ENCODE measurements at regions not wholly inside any gene's neighbourhood (a gene's known extent, or its start where the extent isn't known, plus 50 kb on each side); places are given as distances from the start of the nearest gene placed in this dataset.

GRCh38 chr6:37559050-37559449, 59.4 kb upstream of the CCDC167 start:
- H2AFZ ChIP-seq (ENCODE audit: low read depth, low read length): no peak overlapping the region

DNA sequence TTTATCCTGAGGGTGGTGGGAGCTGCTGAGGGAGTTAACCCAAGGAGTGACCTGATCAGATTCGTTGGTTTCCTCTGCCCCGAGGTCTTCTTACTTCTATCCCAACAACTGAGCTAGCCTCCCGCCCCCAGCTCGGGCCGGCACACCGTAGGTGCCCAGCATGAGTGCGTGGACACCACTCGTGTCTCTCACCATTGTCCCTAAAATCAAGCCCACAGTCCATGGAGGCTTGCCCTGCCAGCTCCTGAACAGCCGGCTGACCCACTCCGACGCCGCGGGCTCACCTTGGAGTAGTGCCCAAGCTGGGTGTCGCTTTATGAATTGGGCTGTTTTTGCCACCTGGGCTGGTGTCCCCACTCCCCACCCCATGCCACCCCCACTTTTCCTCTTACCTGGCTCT, 59.0 kb upstream of the CCDC167 start:
- H3K4me2 ChIP-seq (ENCODE audit: low read length): no peak overlapping the region
- H3K27ac ChIP-seq (ENCODE audit: low read length): no peak overlapping the region
- no peak overlapping the region for H3K9ac ChIP-seq (ENCODE audit: low read length)
- H3K79me2 ChIP-seq (replicated peaks; ENCODE audit: insufficient read depth, low read length): no peaks in the 10 kb centered on the region
- H3K9me2 ChIP-seq (ENCODE audit: insufficient read depth, low read length): no peaks in the 10 kb centered on the region
- H2AFZ ChIP-seq (ENCODE audit: low read depth, low read length): no peak overlapping the region
- no peaks in the 10 kb centered on the region for H3F3A ChIP-seq (ENCODE audit: insufficient read depth, low read length, poor library complexity, severe bottlenecking)
- no peak for TF ChIP-seq SMC3 (conservative IDR thresholded peaks at IDR 0.05; ENCODE audit: poor library complexity)
- no peak for TF ChIP-seq MXI1 (conservative IDR thresholded peaks at IDR 0.05; ENCODE audit: poor library complexity, severe bottlenecking)
- no peak for TF ChIP-seq EZH2 (IDR thresholded peaks at IDR 0.05; ENCODE audit: borderline replicate concordance, insufficient read depth, low read length, poor library complexity, severe bottlenecking)
- TF ChIP-seq EP300 (conservative IDR thresholded peaks at IDR 0.05; ENCODE audit: poor library complexity, severe bottlenecking): no peak
- TF ChIP-seq, protein P1, sequence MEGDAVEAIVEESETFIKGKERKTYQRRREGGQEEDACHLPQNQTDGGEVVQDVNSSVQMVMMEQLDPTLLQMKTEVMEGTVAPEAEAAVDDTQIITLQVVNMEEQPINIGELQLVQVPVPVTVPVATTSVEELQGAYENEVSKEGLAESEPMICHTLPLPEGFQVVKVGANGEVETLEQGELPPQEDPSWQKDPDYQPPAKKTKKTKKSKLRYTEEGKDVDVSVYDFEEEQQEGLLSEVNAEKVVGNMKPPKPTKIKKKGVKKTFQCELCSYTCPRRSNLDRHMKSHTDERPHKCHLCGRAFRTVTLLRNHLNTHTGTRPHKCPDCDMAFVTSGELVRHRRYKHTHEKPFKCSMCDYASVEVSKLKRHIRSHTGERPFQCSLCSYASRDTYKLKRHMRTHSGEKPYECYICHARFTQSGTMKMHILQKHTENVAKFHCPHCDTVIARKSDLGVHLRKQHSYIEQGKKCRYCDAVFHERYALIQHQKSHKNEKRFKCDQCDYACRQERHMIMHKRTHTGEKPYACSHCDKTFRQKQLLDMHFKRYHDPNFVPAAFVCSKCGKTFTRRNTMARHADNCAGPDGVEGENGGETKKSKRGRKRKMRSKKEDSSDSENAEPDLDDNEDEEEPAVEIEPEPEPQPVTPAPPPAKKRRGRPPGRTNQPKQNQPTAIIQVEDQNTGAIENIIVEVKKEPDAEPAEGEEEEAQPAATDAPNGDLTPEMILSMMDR (IDR thresholded peaks at IDR 0.05; ENCODE audit: poor library complexity, severe bottlenecking): no peak
- H3K27me3 ChIP-seq (ENCODE audit: insufficient read depth, low read depth, low read length): no peaks in the 10 kb centered on the region
- H3K4me3 ChIP-seq (ENCODE audit: low read length): no peak overlapping the region
- H3K9me3 ChIP-seq (ENCODE audit: low read length): no peaks in the 10 kb centered on the region
- H4K20me1 ChIP-seq (ENCODE audit: insufficient read depth): no peaks in the 10 kb centered on the region
- H3K36me3 ChIP-seq (ENCODE audit: insufficient read depth, low read length): no peaks in the 10 kb centered on the region

More at GRCh38 chr6:37559050-37559449, 59.4 kb upstream of the CCDC167 start:
- Histone ChIP-seq H3K27me3 (ENCODE audit: insufficient read depth, low read depth, low read length) (no peaks in the 10 kb centered on the region), H3K36me3 (ENCODE audit: insufficient read depth, low read length) (no peaks in the 10 kb centered on the region), H3K27ac (ENCODE audit: low read length) (no peak overlapping the region), H3F3A (ENCODE audit: insufficient read depth, low read length, poor library complexity, severe bottlenecking) (no peaks in the 10 kb centered on the region), H4K20me1 (ENCODE audit: insufficient read depth) (no peaks in the 10 kb centered on the region), H3K79me2 (replicated peaks; ENCODE audit: insufficient read depth, low read length) (no peaks in the 10 kb centered on the region), H3K9me2 (ENCODE audit: insufficient read depth, low read length) (no peaks in the 10 kb centered on the region), H3K4me3 (ENCODE audit: low read length) (no peak overlapping the region), H3K9me3 (ENCODE audit: low read length) (no peaks in the 10 kb centered on the region), H3K4me2 (ENCODE audit: low read length) (no peak overlapping the region), H3K9ac (ENCODE audit: low read length) (no peak overlapping the region)
- TF ChIP-seq SMC3 (conservative IDR thresholded peaks at IDR 0.05; ENCODE audit: poor library complexity): no peak
- TF ChIP-seq EP300 (conservative IDR thresholded peaks at IDR 0.05; ENCODE audit: poor library complexity, severe bottlenecking): no peak
- TF ChIP-seq, protein P2, sequence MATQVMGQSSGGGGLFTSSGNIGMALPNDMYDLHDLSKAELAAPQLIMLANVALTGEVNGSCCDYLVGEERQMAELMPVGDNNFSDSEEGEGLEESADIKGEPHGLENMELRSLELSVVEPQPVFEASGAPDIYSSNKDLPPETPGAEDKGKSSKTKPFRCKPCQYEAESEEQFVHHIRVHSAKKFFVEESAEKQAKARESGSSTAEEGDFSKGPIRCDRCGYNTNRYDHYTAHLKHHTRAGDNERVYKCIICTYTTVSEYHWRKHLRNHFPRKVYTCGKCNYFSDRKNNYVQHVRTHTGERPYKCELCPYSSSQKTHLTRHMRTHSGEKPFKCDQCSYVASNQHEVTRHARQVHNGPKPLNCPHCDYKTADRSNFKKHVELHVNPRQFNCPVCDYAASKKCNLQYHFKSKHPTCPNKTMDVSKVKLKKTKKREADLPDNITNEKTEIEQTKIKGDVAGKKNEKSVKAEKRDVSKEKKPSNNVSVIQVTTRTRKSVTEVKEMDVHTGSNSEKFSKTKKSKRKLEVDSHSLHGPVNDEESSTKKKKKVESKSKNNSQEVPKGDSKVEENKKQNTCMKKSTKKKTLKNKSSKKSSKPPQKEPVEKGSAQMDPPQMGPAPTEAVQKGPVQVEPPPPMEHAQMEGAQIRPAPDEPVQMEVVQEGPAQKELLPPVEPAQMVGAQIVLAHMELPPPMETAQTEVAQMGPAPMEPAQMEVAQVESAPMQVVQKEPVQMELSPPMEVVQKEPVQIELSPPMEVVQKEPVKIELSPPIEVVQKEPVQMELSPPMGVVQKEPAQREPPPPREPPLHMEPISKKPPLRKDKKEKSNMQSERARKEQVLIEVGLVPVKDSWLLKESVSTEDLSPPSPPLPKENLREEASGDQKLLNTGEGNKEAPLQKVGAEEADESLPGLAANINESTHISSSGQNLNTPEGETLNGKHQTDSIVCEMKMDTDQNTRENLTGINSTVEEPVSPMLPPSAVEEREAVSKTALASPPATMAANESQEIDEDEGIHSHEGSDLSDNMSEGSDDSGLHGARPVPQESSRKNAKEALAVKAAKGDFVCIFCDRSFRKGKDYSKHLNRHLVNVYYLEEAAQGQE (IDR thresholded peaks at IDR 0.05; ENCODE audit: borderline replicate concordance): no peak
- no peak for TF ChIP-seq RAD21 (conservative IDR thresholded peaks at IDR 0.05)
- TF ChIP-seq, protein P1 (IDR thresholded peaks at IDR 0.05; ENCODE audit: poor library complexity, severe bottlenecking): no peak
- TF ChIP-seq EZH2 (IDR thresholded peaks at IDR 0.05; ENCODE audit: borderline replicate concordance, insufficient read depth, low read length, poor library complexity, severe bottlenecking): no peak
- no peak for TF ChIP-seq TAF1 (IDR thresholded peaks at IDR 0.05; ENCODE audit: low read depth)
- no peak for TF ChIP-seq POLR2AphosphoS5 (IDR thresholded peaks at IDR 0.05)
- TF ChIP-seq MXI1 (conservative IDR thresholded peaks at IDR 0.05; ENCODE audit: poor library complexity, severe bottlenecking): no peak
